H1 (cell line): ENCODE measurements at regions not wholly inside any gene's neighbourhood (a gene's known extent, or its start where the extent isn't known, plus 50 kb on each side); places are given as distances from the start of the nearest gene placed in this dataset.

Experiments used
- BRCA1 ChIP-seq: IDR thresholded peaks from 2 replicates; pipeline ENCODE4 v1.6.1; 2012; ENCODE audit warnings: low read depth, low read length, improper control_type of control experiment
- EP300 ChIP-seq, 2 experiments: IDR thresholded peaks; 1 replicate in 1 of 2; 2 replicates in 1 of 2; pipeline ENCODE4 v1.6.1; 2011 to 2012; ENCODE audit warnings: low read depth in 2 of 2, low read length in 2 of 2, mild to moderate bottlenecking in 2 of 2, borderline replicate concordance in 1 of 2, inconsistent platforms in 1 of 2, moderate library complexity in 1 of 2
- KDM4A ChIP-seq: IDR thresholded peaks from one replicate; pipeline ENCODE4 v1.7.1; 2012; ENCODE audit warnings: low read depth, mild to moderate bottlenecking, moderate library complexity, low read length, inconsistent platforms; ENCODE audit not compliant: severe bottlenecking
- MAFK ChIP-seq: IDR thresholded peaks from 2 replicates; pipeline ENCODE4 v1.6.1; 2012; ENCODE audit warnings: low read depth, mild to moderate bottlenecking, improper control_type of control experiment, low read length
- NANOG ChIP-seq: IDR thresholded peaks from 2 replicates; pipeline ENCODE4 v1.6.1; 2011; ENCODE audit warnings: low read length, low read depth, mild to moderate bottlenecking, inconsistent platforms; ENCODE audit not compliant: insufficient read depth, poor library complexity, severe bottlenecking

GRCh38 chr1:14320518-14320917 is 278.0 kb upstream of the KAZN start (continued):
- TF ChIP-seq BRCA1: no peak
- no peak for TF ChIP-seq NANOG
- no peak for TF ChIP-seq MAFK
- TF ChIP-seq EP300 (IDR thresholded peaks at IDR 0.05; ENCODE audit: borderline replicate concordance in 1 of 2, low read depth in 2 of 2, low read length in 2 of 2): no peak
- no peak for TF ChIP-seq KDM4A
